Adrenal gland (tissue), 9 donors: ENCODE measurements at regions not wholly inside any gene's neighbourhood (a gene's known extent, or its start where the extent isn't known, plus 50 kb on each side); places are given as distances from the start of the nearest gene placed in this dataset.

Experiments
- DNase-seq, 7 donors: peaks; one replicate each; pipeline ENCODE4 v3.0.0-alpha.2; 2019 to 2020
- H3K27ac ChIP-seq, 5 donors: fragments of 200-600 bp; sonication (generic) in 4 of 5; 1 replicate in 3 of 5; 2 replicates in 2 of 5; pipeline versions ENCODE4 v1.5.1 to v1.8.0; 2016 to 2020; ENCODE audit warnings: mild to moderate bottlenecking in 1 of 5
- H3K27me3 ChIP-seq: fragments of 200-600 bp; 2 replicates; pipeline ENCODE4 v1.8.0; 2021
- H3K36me3 ChIP-seq, 2 donors: fragments of 200-600 bp; replicated peaks in 1 of 2; 1 replicate in 1 of 2; 2 replicates in 1 of 2; pipeline versions ENCODE4 v1.5.1 to v1.8.0; 2018 to 2022
- H3K4me1 ChIP-seq, 2 donors: fragments of 200-600 bp; replicated peaks in 1 of 2; 1 replicate in 1 of 2; 2 replicates in 1 of 2; pipeline versions ENCODE4 v1.5.1 to v1.8.0; 2018 to 2021
- H3K4me3 ChIP-seq, 4 donors: fragments of 200-600 bp; sonication (generic) in 3 of 4; one replicate each; pipeline ENCODE4 v1.5.1; 2016 to 2018
- H3K9me3 ChIP-seq, 3 donors: fragments of 200-600 bp; sonication (generic) in 1 of 3; replicated peaks in 1 of 3; 1 replicate in 2 of 3; 2 replicates in 1 of 3; pipeline versions ENCODE4 v1.5.1 to v1.8.0; 2016 to 2021
- POLR2A ChIP-seq, 2 donors: fragments of 450-650 bp; IDR thresholded peaks; one replicate each; pipeline ENCODE4 v1.6.1; 2017; ENCODE audit warnings: antibody characterized with exemption in 2 of 2, mild to moderate bottlenecking in 2 of 2, moderate library complexity in 1 of 2
- WGBS, 4 donors: extraction: QIAGEN DNeasy Blood & Tissue Kit in 2 of 4; methylation state at CpG; one replicate each; pipeline versions ENCODE4 v1.1.5 to v1.1.7; 2013 to 2017; 5-methylcytosine and 5-hydroxymethylcytosine counted together
- intact Hi-C, 2 donors: fragments of 100-400 bp; cut with DNase I; formaldehyde crosslinking; loops; one replicate each; pipeline versions ENCODE4 v1.14.1 to v1.15.0; 2022 to 2023
- TF ChIP-seq, protein P1 (sequence below), 6 experiments: fragments of 450-650 bp in 4 of 6; fragments of 200-600 bp in 2 of 6; sonication (generic) in 1 of 6; IDR thresholded peaks; 1 replicate in 5 of 6; 2 replicates in 1 of 6; pipeline versions ENCODE4 v1.5.1 to v1.8.0; 2016 to 2021; ENCODE audit warnings: antibody characterized with exemption in 6 of 6, mild to moderate bottlenecking in 2 of 6, moderate library complexity in 1 of 6
- donor health status: healthy with polysubstance abuse.
- donor health status: Bipolar disorder and iron deficiency.
- donor health status: DM: yes; HTN: yes; CAD: no.
- donor health status: DM: no; HTN: no; CAD: no.
- donor health status: DM: no; HTN: no; CAD: no.

DNA sequence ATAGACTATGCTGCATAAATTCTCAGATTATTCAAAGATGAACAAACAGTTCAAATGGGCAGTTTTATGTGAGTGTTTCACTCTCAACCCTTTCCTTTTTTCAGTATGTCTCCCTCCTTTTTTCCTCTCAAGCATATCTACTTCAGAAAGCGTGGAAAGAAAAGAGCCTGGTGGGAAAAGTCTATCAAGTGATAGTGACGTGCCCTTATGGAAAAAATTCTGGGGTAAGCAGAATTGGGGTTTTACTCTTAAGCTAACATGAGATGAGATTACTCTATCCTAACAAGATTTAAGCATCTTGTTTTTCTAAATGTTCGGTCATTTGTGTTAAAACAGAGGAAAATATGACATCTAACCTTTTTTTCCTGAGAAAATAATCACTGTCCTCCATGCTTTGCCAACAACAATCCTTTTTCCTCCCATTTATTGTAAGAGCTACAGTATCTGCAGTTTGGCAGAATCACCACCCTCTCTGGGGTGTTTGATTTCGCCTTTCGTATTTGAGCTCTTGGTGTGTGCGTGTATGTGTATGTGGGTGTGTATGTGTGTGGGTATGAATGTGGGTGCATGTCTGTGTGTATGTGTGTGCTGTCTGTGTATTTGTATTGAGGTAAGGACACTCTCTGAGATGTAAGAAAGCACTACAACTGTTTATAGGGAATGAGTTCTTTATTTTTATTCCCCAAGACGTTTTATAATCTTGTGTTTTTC, 143.9 kb upstream of the L3MBTL4 start:
- H3K27ac ChIP-seq, result no peak overlapping the region
- no peak for TF ChIP-seq POLR2A (IDR thresholded peaks at IDR 0.05)
- TF ChIP-seq, protein P1, sequence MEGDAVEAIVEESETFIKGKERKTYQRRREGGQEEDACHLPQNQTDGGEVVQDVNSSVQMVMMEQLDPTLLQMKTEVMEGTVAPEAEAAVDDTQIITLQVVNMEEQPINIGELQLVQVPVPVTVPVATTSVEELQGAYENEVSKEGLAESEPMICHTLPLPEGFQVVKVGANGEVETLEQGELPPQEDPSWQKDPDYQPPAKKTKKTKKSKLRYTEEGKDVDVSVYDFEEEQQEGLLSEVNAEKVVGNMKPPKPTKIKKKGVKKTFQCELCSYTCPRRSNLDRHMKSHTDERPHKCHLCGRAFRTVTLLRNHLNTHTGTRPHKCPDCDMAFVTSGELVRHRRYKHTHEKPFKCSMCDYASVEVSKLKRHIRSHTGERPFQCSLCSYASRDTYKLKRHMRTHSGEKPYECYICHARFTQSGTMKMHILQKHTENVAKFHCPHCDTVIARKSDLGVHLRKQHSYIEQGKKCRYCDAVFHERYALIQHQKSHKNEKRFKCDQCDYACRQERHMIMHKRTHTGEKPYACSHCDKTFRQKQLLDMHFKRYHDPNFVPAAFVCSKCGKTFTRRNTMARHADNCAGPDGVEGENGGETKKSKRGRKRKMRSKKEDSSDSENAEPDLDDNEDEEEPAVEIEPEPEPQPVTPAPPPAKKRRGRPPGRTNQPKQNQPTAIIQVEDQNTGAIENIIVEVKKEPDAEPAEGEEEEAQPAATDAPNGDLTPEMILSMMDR (IDR thresholded peaks at IDR 0.05), result no peak
- 62 to 68% (median 65%) methylated on average over 7 of the region's 7 CpGs for WGBS, 4 donors

GRCh38 chr18:6559296-6559695, 144.6 kb upstream of the L3MBTL4 start:
- Histone ChIP-seq H3K36me3 (no peaks in the 10 kb centered on the region), H3K4me1 (no peaks in the 10 kb centered on the region), H3K27ac (no peak overlapping the region), H3K9me3 (no peaks in the 10 kb centered on the region), H3K27me3 (no peaks in the 10 kb centered on the region), H3K4me3 (no peak overlapping the region)
- TF ChIP-seq POLR2A (IDR thresholded peaks at IDR 0.05), result no peak
- TF ChIP-seq, protein P1 (IDR thresholded peaks at IDR 0.05), result no peak
- no peak for DNase-seq
- intact Hi-C loops, result no loop called here
- 70 to 86% (median 81%) methylated on average over 1 of the region's 1 CpG for WGBS, 4 donors

More for the DNA sequence above, 143.9 kb upstream of the L3MBTL4 start:
- no peak for DNase-seq
- Histone ChIP-seq H3K27me3 (no peaks in the 10 kb centered on the region), H3K36me3 (no peaks in the 10 kb centered on the region), H3K4me1 (no peaks in the 10 kb centered on the region), H3K9me3 (no peaks in the 10 kb centered on the region), H3K4me3 (no peak overlapping the region)
- intact Hi-C loops, result no loop called here

DNA sequence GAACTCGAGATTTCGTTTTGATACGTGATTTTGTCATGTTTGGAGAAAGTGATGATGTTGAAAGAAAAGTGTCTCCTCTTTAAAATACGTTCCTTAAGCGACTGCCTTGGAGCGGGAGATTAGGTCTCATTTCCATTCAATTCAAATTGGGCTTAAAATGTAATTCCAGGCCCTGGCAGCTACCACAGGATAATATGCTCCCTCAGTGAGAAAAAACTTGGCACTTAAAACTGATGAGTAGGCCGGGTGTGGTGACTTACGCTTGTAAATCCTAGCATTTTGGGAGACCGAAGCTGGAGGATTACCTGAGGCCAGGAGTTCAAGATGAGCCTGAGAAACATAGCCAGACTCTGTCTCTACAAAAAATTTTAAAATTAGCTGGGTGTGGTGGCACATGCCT, 146.3 kb upstream of the L3MBTL4 start:
- 82 to 92% (median 89%) methylated on average over 9 of the region's 9 CpGs for WGBS, 4 donors
- no peaks in the 10 kb centered on the region for H3K9me3 ChIP-seq
- intact Hi-C loops, result loop anchor here in 1 of 2 donors (10.0 kb wide), 1 partner anchor 164 kb away; the partner anchor contains the start of gene ARHGAP28
- H3K4me1 ChIP-seq, result no peaks in the 10 kb centered on the region
- no peaks in the 10 kb centered on the region for H3K36me3 ChIP-seq
- H3K4me3 ChIP-seq, result no peak overlapping the region
- TF ChIP-seq, protein P1 (IDR thresholded peaks at IDR 0.05), result no peak
- TF ChIP-seq POLR2A (IDR thresholded peaks at IDR 0.05), result no peak
- DNase-seq, result no peak
- no peaks in the 10 kb centered on the region for H3K27me3 ChIP-seq
- no peak overlapping the region for H3K27ac ChIP-seq

- no peak for TF ChIP-seq POLR2A (IDR thresholded peaks at IDR 0.05)
- TF ChIP-seq, protein P1 (IDR thresholded peaks at IDR 0.05), result no peak
- WGBS, 4 donors, result 46 to 62% (median 49%) methylated on average over 6 of the region's 6 CpGs
- no peak overlapping the region for H3K27ac ChIP-seq
- no peaks in the 10 kb centered on the region for H3K4me1 ChIP-seq
- intact Hi-C loops, result loop anchor here in 1 of 2 donors (10.0 kb wide), 1 partner anchor 163 kb away; the partner anchor contains the start of gene ARHGAP28
- no peaks in the 10 kb centered on the region for H3K9me3 ChIP-seq
- DNase-seq, result peak in 6 of 7 donors; percentile 40 to 89 (median 62)
- no peak overlapping the region for H3K4me3 ChIP-seq
- H3K36me3 ChIP-seq, result no peaks in the 10 kb centered on the region
- H3K27me3 ChIP-seq, result no peaks in the 10 kb centered on the region
Observed at GRCh38 chr18:6561420-6561861, 146.7 kb upstream of the L3MBTL4 start.
